HUES6 (cell line): ENCODE measurements at regions not wholly inside any gene's neighbourhood (a gene's known extent, or its start where the extent isn't known, plus 50 kb on each side); places are given as distances from the start of the nearest gene placed in this dataset.

ENCODE experiments used
- H3K27ac ChIP-seq: 2 replicates; pipeline ENCODE4 v1.7.0; 2013; ENCODE audit warnings: low read depth, mild to moderate bottlenecking, low read length, inconsistent platforms
- H3K27me3 ChIP-seq: 2 replicates; pipeline ENCODE4 v1.6.1; 2013; ENCODE audit warnings: low read length; ENCODE audit not compliant: control insufficient read depth, insufficient read depth
- H3K36me3 ChIP-seq: 2 replicates; pipeline ENCODE4 v1.6.1; 2013; ENCODE audit warnings: low read length; ENCODE audit not compliant: control insufficient read depth, insufficient read depth
- H3K4me1 ChIP-seq: 2 replicates; pipeline ENCODE4 v1.6.1; 2013; ENCODE audit warnings: low read length; ENCODE audit not compliant: control insufficient read depth, insufficient read depth
- H3K4me3 ChIP-seq: 2 replicates; pipeline ENCODE4 v1.5.1; 2013; ENCODE audit warnings: low read depth, low read length
- H3K9ac ChIP-seq: one replicate; pipeline ENCODE4 v1.6.1; 2013; ENCODE audit warnings: mild to moderate bottlenecking, low read length
- H3K9me3 ChIP-seq: 2 replicates; pipeline ENCODE4 v1.6.1; 2013; ENCODE audit warnings: low read depth, low read length; ENCODE audit not compliant: control insufficient read depth, insufficient read depth

GRCh38 chr11:29876192-29876591 lies 140.6 kb downstream of the KCNA4 start:
- H3K9ac ChIP-seq, result no peak overlapping the region
- H3K9me3 ChIP-seq, result peaks cover 7% of the 10 kb centered on the region; the same call in 1 of the 2 replicates

GRCh38 chr11:29847219-29847618 lies 169.6 kb downstream of the KCNA4 start:
- H3K4me3 ChIP-seq, result no peak overlapping the region
- H3K27me3 ChIP-seq, result no peaks in the 10 kb centered on the region
- H3K27ac ChIP-seq, result no peak overlapping the region
- no peaks in the 10 kb centered on the region for H3K4me1 ChIP-seq
- no peaks in the 10 kb centered on the region for H3K36me3 ChIP-seq
- H3K9ac ChIP-seq, result no peak overlapping the region
- H3K9me3 ChIP-seq, result no peaks in the 10 kb centered on the region

More at GRCh38 chr11:29876192-29876591, 140.6 kb downstream of the KCNA4 start:
- no peaks in the 10 kb centered on the region for H3K27me3 ChIP-seq
- no peak overlapping the region for H3K27ac ChIP-seq
- H3K36me3 ChIP-seq, result no peaks in the 10 kb centered on the region
- peaks cover 5% of the 10 kb centered on the region; the same call in 1 of the 2 replicates for H3K4me1 ChIP-seq
- no peak overlapping the region for H3K4me3 ChIP-seq

GRCh38 chr11:29844701-29845379 lies 172.0 kb downstream of the KCNA4 start:
- no peaks in the 10 kb centered on the region for H3K4me1 ChIP-seq
- no peak overlapping the region for H3K9ac ChIP-seq
- no peak overlapping the region for H3K27ac ChIP-seq
- H3K4me3 ChIP-seq, result no peak overlapping the region
- H3K36me3 ChIP-seq, result no peaks in the 10 kb centered on the region
- no peaks in the 10 kb centered on the region for H3K27me3 ChIP-seq
- H3K9me3 ChIP-seq, result no peaks in the 10 kb centered on the region

GRCh38 chr11:29844031-29844430 lies 172.8 kb downstream of the KCNA4 start:
- Histone ChIP-seq H3K27me3 (no peaks in the 10 kb centered on the region), H3K4me3 (no peak overlapping the region), H3K36me3 (no peaks in the 10 kb centered on the region), H3K9me3 (no peaks in the 10 kb centered on the region), H3K9ac (no peak overlapping the region), H3K4me1 (no peaks in the 10 kb centered on the region), H3K27ac (no peak overlapping the region)

GRCh38 chr11:29842061-29842460 lies 174.8 kb downstream of the KCNA4 start:
- no peak overlapping the region for H3K27ac ChIP-seq
- no peak overlapping the region for H3K9ac ChIP-seq
- H3K27me3 ChIP-seq, result no peaks in the 10 kb centered on the region
- H3K4me3 ChIP-seq, result no peak overlapping the region
- no peaks in the 10 kb centered on the region for H3K9me3 ChIP-seq
- H3K36me3 ChIP-seq, result no peaks in the 10 kb centered on the region
- no peaks in the 10 kb centered on the region for H3K4me1 ChIP-seq

- Histone ChIP-seq H3K9ac (no peak overlapping the region), H3K27ac (no peak overlapping the region), H3K27me3 (no peaks in the 10 kb centered on the region), H3K4me1 (no peaks in the 10 kb centered on the region), H3K4me3 (no peak overlapping the region), H3K36me3 (no peaks in the 10 kb centered on the region), H3K9me3 (peaks cover under 1% of the 10 kb centered on the region; the same call in 1 of the 2 replicates)
These were observed 190.0 kb downstream of the KCNA4 start for GRCh38 chr11:29826878-29827277.

- no peaks in the 10 kb centered on the region for H3K27me3 ChIP-seq
- H3K27ac ChIP-seq, result no peak overlapping the region
- H3K36me3 ChIP-seq, result no peaks in the 10 kb centered on the region
- H3K4me1 ChIP-seq, result no peaks in the 10 kb centered on the region
- H3K4me3 ChIP-seq, result no peak overlapping the region
- H3K9ac ChIP-seq, result no peak overlapping the region
- no peaks in the 10 kb centered on the region for H3K9me3 ChIP-seq
These were observed 200.5 kb downstream of the KCNA4 start for GRCh38 chr11:29816359-29816758.

- no peak overlapping the region for H3K27ac ChIP-seq
These were observed 207.7 kb downstream of the KCNA4 start for GRCh38 chr11:29809121-29809520.

GRCh38 chr11:29802522-29802921 lies 214.3 kb downstream of the KCNA4 start:
- no peak overlapping the region for H3K27ac ChIP-seq
- H3K27me3 ChIP-seq, result no peaks in the 10 kb centered on the region
- no peaks in the 10 kb centered on the region for H3K9me3 ChIP-seq
- H3K4me1 ChIP-seq, result no peaks in the 10 kb centered on the region
- H3K4me3 ChIP-seq, result no peak overlapping the region
- H3K9ac ChIP-seq, result no peak overlapping the region
- H3K36me3 ChIP-seq, result no peaks in the 10 kb centered on the region

More at GRCh38 chr11:29809121-29809520, 207.7 kb downstream of the KCNA4 start:
- Histone ChIP-seq H3K4me3 (no peak overlapping the region), H3K9me3 (no peaks in the 10 kb centered on the region), H3K36me3 (no peaks in the 10 kb centered on the region), H3K9ac (no peak overlapping the region), H3K4me1 (no peaks in the 10 kb centered on the region), H3K27me3 (no peaks in the 10 kb centered on the region)

- Histone ChIP-seq H3K9me3 (no peaks in the 10 kb centered on the region), H3K27me3 (no peaks in the 10 kb centered on the region), H3K27ac (no peak overlapping the region), H3K4me3 (no peak overlapping the region), H3K9ac (no peak overlapping the region), H3K36me3 (no peaks in the 10 kb centered on the region), H3K4me1 (no peaks in the 10 kb centered on the region)
These were observed 215.3 kb downstream of the KCNA4 start for GRCh38 chr11:29801561-29801960.

- H3K9me3 ChIP-seq, result no peaks in the 10 kb centered on the region
These were observed 230.7 kb downstream of the KCNA4 start for GRCh38 chr11:29786092-29786491.

More at GRCh38 chr11:29786092-29786491, 230.7 kb downstream of the KCNA4 start:
- Histone ChIP-seq H3K9ac (no peak overlapping the region), H3K27me3 (no peaks in the 10 kb centered on the region), H3K27ac (no peak overlapping the region), H3K36me3 (no peaks in the 10 kb centered on the region), H3K4me3 (no peak overlapping the region), H3K4me1 (peaks cover 1% of the 10 kb centered on the region; the same call in 1 of the 2 replicates)
